Breast epithelium (tissue), 3 donors: ENCODE measurements at regions not wholly inside any gene's neighbourhood (a gene's known extent, or its start where the extent isn't known, plus 50 kb on each side); places are given as distances from the start of the nearest gene placed in this dataset.
A peak's percentile ranks its signal among the peaks of the same experiment; 100 is the strongest.

Source experiments
- CTCF ChIP-seq, 3 donors: fragments of 450-650 bp; IDR thresholded peaks; one replicate each; pipeline ENCODE4 v1.5.1; 2016 to 2017; ENCODE audit warnings: antibody characterized with exemption in 3 of 3, mild to moderate bottlenecking in 3 of 3, moderate library complexity in 3 of 3
- POLR2A ChIP-seq: fragments of 450-650 bp; IDR thresholded peaks from one replicate; pipeline ENCODE4 v1.6.1; 2016; ENCODE audit warnings: antibody characterized with exemption, mild to moderate bottlenecking, moderate library complexity
- POLR2AphosphoS5 ChIP-seq, 3 donors: sonication (generic); formaldehyde crosslinking; IDR thresholded peaks; one replicate each; pipeline ENCODE4 v1.6.1; 2017; ENCODE audit warnings: antibody characterized with exemption in 3 of 3

- TF ChIP-seq CTCF (IDR thresholded peaks at IDR 0.05) (no peak), POLR2A (no peak), POLR2AphosphoS5 (IDR thresholded peaks at IDR 0.05) (peak in 1 of 3 donors; percentile 38)
Observed at GRCh38 chr3:101950510-101950909, 101.2 kb downstream of the NFKBIZ start.
